ENCODE measurements at regions not wholly inside any gene's neighbourhood (a gene's known extent, or its start where the extent isn't known, plus 50 kb on each side); places are given as distances from the start of the nearest gene placed in this dataset.

DNA sequence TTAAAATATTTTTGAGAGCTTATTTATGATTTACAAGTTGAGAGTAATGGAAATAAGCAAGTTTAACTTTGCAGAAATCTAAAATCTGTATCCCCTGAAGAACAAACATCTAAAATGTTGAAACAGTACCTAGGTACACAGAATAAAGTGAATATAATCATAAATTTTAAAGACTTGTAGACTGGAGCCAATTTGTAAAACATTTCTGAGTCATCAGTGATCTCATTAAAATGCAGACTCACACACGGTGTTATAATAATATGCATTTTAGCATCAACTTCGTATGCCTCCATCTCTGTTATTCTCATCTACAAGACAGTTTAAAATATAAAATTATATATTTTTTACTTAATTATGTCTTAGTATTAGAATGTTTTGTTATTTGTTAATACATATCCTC is 399.5 kb upstream of the GOLIM4 start:
- TF ChIP-seq, protein P1, sequence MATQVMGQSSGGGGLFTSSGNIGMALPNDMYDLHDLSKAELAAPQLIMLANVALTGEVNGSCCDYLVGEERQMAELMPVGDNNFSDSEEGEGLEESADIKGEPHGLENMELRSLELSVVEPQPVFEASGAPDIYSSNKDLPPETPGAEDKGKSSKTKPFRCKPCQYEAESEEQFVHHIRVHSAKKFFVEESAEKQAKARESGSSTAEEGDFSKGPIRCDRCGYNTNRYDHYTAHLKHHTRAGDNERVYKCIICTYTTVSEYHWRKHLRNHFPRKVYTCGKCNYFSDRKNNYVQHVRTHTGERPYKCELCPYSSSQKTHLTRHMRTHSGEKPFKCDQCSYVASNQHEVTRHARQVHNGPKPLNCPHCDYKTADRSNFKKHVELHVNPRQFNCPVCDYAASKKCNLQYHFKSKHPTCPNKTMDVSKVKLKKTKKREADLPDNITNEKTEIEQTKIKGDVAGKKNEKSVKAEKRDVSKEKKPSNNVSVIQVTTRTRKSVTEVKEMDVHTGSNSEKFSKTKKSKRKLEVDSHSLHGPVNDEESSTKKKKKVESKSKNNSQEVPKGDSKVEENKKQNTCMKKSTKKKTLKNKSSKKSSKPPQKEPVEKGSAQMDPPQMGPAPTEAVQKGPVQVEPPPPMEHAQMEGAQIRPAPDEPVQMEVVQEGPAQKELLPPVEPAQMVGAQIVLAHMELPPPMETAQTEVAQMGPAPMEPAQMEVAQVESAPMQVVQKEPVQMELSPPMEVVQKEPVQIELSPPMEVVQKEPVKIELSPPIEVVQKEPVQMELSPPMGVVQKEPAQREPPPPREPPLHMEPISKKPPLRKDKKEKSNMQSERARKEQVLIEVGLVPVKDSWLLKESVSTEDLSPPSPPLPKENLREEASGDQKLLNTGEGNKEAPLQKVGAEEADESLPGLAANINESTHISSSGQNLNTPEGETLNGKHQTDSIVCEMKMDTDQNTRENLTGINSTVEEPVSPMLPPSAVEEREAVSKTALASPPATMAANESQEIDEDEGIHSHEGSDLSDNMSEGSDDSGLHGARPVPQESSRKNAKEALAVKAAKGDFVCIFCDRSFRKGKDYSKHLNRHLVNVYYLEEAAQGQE (IDR thresholded peaks at IDR 0.05; ENCODE audit: insufficient replicate concordance, low read depth) = no peak
- TF ChIP-seq POLR2AphosphoS5 (IDR thresholded peaks at IDR 0.05; ENCODE audit: low read depth) = no peak

Measured in HL-60 (cell line).